Astrocyte of the spinal cord (primary cell): ENCODE measurements at regions not wholly inside any gene's neighbourhood (a gene's known extent, or its start where the extent isn't known, plus 50 kb on each side); places are given as distances from the start of the nearest gene placed in this dataset.

Source experiments
- DNase-seq: peaks from one replicate; pipeline ENCODE4 v3.0.0; 2011; ENCODE audit warnings: low read depth, low spot score
- H3K4me3 ChIP-seq: 2 replicates; pipeline ENCODE4 v1.5.1; 2011; ENCODE audit warnings: low read depth, mild to moderate bottlenecking, low read length, moderate library complexity
- in situ Hi-C: cut with HindIII; loops from 2 replicates; pipeline ENCODE4 v1.10.0; 2017; ENCODE audit warnings: low sequenced_read_pairs
- TF ChIP-seq, protein P1 (sequence below): IDR thresholded peaks from 2 replicates; pipeline ENCODE4 v1.5.1; 2012; ENCODE audit warnings: low read depth, mild to moderate bottlenecking, low read length, inconsistent platforms

DNA sequence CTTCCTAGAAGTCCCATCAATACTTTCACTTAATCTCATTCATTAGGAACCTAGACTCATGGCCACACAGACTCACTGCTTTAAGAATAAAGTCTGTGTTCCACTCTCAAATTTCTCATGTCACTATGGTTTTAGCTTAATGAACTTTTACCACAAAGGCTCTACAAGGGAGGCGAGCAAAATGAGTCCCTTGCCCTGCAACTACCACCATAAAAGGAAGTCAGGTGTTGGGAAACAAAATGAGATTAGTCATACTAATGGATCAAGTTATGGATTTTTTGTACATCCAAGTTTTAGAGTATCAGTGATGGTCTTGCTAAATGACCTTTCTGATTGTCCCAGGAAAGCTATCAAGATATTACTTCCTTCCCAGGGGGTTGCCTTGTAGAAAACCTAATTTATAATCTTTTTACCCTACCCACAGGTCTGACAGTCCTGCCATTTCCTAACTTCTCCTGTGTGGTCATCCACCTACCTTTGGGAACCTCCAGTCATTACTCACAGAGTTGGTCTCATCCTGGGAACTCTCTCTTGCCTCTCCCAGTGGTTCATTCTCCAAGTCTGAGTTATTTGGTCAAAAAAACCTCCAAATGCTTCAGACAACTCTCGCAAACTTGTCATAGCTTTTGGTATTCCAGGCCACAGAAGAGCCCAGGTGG is 51.8 kb upstream of the SLC16A1 start:
- peak; percentile 30 for DNase-seq
- no peak overlapping the region for H3K4me3 ChIP-seq
- in situ Hi-C loops: no loop called here
- TF ChIP-seq, protein P1, sequence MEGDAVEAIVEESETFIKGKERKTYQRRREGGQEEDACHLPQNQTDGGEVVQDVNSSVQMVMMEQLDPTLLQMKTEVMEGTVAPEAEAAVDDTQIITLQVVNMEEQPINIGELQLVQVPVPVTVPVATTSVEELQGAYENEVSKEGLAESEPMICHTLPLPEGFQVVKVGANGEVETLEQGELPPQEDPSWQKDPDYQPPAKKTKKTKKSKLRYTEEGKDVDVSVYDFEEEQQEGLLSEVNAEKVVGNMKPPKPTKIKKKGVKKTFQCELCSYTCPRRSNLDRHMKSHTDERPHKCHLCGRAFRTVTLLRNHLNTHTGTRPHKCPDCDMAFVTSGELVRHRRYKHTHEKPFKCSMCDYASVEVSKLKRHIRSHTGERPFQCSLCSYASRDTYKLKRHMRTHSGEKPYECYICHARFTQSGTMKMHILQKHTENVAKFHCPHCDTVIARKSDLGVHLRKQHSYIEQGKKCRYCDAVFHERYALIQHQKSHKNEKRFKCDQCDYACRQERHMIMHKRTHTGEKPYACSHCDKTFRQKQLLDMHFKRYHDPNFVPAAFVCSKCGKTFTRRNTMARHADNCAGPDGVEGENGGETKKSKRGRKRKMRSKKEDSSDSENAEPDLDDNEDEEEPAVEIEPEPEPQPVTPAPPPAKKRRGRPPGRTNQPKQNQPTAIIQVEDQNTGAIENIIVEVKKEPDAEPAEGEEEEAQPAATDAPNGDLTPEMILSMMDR: no peak

GRCh38 chr1:113008365-113008714 is 52.3 kb upstream of the SLC16A1 start:
- H3K4me3 ChIP-seq: no peak overlapping the region
- DNase-seq: no peak
- in situ Hi-C loops: no loop called here
- TF ChIP-seq, protein P1: no peak

GRCh38 chr1:113012149-113012548 is 56.2 kb upstream of the SLC16A1 start:
- in situ Hi-C loops: no loop called here
- TF ChIP-seq, protein P1: no peak
- DNase-seq: no peak
- H3K4me3 ChIP-seq: no peak overlapping the region

DNA sequence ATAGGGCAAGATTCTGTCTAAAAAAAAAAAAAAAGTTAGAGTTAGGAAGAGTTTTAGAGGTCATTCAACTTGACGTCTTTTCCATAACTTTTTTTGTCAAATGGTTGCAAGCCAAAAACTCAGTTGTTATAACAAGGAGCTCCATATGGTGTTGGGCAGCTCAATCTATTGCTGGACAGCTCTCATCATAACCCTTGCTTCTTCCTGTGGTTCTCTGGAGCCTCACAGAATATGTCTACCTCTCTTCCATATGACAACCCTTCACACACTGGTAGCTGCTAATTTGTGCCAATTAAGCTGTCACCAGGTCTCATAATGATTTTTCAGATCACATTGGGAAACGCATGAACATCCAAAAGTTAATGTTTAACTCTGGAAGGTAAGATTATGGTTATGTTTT is 57.8 kb upstream of the SLC16A1 start:
- in situ Hi-C loops: no loop called here
- no peak for DNase-seq
- TF ChIP-seq, protein P1: no peak
- H3K4me3 ChIP-seq: no peak overlapping the region

DNA sequence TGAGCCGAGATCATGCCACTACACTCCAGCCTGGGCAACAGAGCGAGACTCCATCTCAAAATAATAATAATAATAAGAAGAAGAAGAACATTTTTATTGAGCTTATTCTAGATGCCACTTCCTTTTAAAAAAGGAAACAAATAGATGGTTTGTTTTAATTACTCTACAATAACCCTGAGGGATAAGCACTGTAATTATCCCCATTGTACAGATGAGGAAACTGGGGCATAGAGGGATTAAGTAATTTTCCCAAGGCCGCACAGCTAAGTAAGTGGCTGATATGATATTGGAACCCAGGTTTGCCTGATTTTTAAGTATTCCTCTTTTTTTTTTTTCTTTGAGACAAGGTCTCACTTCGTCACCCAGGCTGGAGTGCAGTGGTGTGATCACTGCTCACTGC is 58.5 kb upstream of the LRIG2 start:
- no peak overlapping the region for H3K4me3 ChIP-seq
- TF ChIP-seq, protein P1: no peak
- in situ Hi-C loops: no loop called here
- DNase-seq: no peak

GRCh38 chr1:113018911-113019310 is 54.1 kb upstream of the LRIG2 start:
- H3K4me3 ChIP-seq: no peak overlapping the region
- TF ChIP-seq, protein P1: no peak
- DNase-seq: no peak
- in situ Hi-C loops: no loop called here
